NCI-H524 (cell line): ENCODE measurements at regions not wholly inside any gene's neighbourhood (a gene's known extent, or its start where the extent isn't known, plus 50 kb on each side); places are given as distances from the start of the nearest gene placed in this dataset.
A peak's percentile ranks its signal among the peaks of the same experiment; 100 is the strongest.
"Not testable (repeated sequence)": the region's sequence is repeated elsewhere in the genome, so short reads cannot be mapped to it uniquely, and the experiment has no call there.

ENCODE experiments used
- DNase-seq, 2 experiments: peaks; one replicate each; lab custom pipeline; 2025; lab: John Stamatoyannopoulos, UW

DNA sequence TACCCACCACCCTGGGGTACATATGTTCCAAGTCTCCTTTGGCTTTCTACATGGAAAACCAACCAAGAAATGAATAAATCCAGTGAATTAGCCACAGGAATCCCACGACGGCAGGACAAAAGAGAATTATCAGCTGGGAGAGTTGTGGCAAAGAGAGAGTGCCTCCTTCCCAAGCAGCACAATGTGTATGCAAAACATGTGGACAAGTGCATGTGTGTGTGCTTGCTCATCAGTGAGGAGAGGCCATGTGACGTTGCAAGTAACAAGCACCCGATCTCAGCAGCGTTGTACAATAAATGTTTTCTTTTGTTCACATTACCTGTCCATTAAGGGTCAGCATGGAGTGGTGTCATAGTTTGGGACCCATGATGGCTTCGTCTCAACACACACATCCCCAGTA lies 50.0 kb upstream of the EMX2 start:
- no peak for DNase-seq

DNA sequence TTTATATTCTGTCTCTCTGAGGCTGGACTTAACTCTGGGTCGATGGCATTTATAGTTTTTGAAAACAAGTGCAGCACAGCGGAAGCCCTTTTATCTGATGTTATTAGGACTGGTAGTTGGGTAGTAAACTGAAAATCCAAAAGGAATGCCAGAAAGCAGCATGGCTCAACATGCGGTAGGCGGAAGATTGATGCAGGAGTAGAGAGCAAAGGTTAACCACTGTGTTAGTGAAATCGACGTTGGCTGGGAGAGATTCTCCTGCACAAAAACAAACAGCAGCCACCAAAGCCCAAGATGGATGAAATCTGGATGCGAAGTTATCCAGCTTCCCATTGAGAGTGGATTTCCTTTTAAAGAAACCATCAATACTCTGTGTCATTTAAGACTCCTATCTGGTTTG lies 54.5 kb upstream of the EMX2 start:
- no peak for DNase-seq

- no peak for DNase-seq
Observed at GRCh38 chr10:117486606-117487005, 55.9 kb upstream of the EMX2 start.

GRCh38 chr10:117483056-117483590 lies 59.4 kb upstream of the EMX2 start:
- DNase-seq: no peak

GRCh38 chr10:117481011-117481410 lies 61.5 kb upstream of the EMX2 start:
- DNase-seq: not testable (repeated sequence)

DNA sequence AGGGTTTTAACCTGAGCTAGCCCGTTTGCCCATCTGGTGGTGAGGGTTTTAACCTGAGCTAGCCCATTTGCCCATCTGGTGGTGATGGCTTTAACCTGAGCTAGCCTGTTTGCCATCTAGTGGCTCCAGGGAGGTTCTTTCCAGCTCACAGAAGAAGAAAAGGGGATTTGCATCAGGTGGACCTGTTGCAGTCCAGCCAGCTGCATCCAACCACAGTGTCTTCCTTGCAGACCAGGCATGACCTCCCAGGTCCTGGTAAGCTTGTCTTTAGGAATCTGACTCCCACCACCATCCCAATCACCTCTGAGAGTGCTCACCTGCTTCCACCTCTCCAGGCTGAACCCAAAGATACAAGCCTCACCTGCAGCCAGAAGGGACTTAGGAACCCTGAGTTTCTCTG lies 62.4 kb upstream of the EMX2 start:
- no peak for DNase-seq

DNA sequence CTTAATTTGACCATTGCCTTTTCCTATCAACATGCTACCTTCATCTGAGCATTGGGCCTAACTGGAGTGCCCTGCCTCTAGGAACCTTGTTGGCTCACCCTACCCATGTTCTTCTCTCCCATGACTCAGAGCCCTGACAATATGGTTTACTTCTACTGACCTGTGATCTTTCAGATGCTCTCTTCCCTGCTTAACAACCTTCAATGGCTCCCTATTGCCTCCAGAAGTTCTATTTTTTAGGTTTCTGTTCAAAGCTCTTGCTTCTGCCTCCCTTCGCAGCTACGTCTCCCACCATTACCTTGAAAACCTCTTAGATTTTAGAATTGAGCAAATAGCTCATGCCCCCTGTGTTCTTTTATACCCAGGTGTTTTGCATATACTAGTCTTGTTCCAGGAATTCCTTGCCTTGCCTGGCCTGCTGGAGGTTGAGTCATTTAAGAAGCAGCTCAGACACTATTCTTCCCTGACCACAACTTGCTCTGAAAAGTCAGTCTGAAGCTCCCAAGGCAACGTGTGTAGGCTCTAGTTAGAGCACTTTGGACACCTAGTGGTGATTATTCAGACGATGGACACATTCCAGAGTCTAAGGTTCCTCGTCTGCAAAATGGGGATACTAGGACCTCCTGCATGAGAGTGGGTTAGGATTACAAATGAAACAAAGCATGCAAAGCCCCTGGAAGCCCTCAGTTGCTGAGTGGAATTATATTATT lies 64.4 kb upstream of the EMX2 start:
- DNase-seq: no peak

GRCh38 chr10:117477211-117477947 lies 65.2 kb upstream of the EMX2 start:
- no peak for DNase-seq

DNA sequence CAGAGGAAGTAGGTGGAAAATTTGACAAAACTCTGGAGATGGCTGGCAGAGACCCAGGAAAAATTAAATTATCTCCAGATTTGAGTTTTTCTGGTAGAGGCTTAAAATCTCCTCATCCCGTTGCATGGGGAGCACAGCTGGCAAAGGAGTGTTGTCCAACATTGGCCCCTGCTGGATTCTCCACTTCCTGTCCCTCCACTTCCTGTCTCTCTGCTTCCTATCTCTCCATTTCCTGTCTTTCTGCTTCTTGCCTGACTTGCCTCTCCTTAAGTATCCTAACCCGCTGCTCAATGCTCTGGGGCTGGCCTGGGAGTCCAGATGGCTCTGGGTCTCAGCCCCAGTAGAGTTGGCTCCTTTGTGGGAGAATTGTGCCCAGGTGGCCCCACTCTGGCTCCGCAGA lies 65.8 kb upstream of the EMX2 start:
- peak in 1 of 2 experiments; percentile 7 for DNase-seq

DNA sequence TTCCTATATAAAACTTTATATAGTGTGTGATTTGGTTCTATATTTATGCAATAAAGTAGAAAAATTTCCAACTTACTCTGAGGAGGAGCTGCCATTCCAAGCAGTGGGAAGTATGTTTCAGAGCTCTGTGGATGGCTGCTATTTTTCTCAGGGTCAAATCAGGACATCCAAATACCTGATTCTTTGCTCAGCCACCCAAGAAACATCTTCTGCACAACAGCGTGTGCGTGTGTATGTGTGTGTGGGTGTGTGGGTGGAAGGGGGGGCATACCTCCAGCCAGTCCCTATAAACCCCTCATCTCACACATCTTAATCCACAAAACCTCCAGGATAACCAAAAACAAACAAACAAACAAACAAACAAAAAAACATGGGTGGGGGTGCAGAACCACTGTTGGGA lies 66.3 kb upstream of the EMX2 start:
- DNase-seq: no peak

- DNase-seq: no peak
Observed at GRCh38 chr10:117472872-117473271, 69.7 kb upstream of the EMX2 start.

DNA sequence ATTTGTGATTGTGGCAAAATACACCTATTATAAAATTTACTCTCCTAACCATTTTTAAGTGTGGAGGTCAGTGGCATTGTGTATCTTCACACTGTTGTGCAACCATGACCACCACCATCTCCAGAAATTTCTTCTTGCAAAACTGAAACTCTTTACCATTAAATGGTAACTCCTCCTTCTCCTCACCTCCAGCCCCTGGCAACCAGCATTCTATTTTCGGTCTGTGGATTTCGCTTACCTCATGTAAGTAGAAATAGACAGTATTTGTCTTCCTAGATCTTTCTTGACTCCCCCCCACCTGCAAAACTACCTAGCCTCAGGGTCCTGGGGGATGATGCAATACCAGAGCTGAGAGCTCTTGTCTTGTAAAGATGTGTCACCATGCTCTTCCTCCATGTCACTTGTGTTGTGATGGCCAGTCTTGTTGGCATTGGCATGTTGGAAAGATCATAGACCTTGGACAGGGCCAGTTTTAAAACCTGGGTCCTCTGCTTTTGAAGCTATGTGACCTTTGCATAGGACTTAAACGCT lies 71.1 kb upstream of the EMX2 start:
- DNase-seq: no peak

- no peak for DNase-seq
Observed at GRCh38 chr10:117470733-117471132, 71.8 kb upstream of the EMX2 start.

DNA sequence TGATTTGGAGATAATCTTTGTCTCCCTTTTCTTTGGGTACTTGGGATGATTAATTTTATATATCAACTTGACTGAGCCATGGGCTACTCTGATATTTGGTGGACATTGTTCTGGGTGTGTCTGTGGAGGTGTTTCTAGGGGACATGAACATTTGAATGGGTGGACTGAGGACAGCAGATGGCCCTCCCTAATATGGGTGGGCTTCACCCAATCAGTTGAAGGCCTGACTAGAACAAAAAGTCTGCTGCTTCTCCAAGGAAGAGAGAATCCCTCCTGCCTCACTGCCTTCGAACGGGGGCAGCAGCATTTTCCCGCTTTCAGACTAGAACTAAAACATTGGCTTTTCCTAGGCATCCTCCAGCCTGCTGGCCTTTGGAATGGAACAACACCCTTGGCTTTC lies 73.9 kb upstream of the EMX2 start:
- DNase-seq: no peak

- no peak for DNase-seq
Observed at GRCh38 chr10:117464176-117464575, 78.4 kb upstream of the EMX2 start.

DNA sequence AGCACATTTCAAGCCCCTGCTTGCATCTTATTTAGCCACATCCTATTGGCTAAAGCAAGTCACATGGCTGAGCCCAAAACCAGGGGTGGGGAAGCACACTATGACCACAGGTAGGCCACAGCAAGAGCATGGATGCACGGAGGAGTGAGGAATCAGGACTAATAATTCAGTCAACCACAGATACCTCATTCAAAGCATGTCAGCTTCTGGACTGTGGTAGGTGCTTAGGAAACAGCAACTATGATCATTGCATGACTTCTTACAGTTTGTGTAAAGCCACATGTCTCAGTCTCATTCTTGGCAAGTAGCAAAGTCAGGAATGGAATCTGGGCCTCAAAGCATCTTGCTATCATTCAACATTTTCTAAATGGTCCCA lies 79.0 kb upstream of the EMX2 start:
- DNase-seq: no peak

- no peak for DNase-seq
Observed at GRCh38 chr10:117462816-117463544, 79.6 kb upstream of the EMX2 start.

- DNase-seq: no peak
Observed at GRCh38 chr10:117462424-117462792, 80.1 kb upstream of the EMX2 start.

DNA sequence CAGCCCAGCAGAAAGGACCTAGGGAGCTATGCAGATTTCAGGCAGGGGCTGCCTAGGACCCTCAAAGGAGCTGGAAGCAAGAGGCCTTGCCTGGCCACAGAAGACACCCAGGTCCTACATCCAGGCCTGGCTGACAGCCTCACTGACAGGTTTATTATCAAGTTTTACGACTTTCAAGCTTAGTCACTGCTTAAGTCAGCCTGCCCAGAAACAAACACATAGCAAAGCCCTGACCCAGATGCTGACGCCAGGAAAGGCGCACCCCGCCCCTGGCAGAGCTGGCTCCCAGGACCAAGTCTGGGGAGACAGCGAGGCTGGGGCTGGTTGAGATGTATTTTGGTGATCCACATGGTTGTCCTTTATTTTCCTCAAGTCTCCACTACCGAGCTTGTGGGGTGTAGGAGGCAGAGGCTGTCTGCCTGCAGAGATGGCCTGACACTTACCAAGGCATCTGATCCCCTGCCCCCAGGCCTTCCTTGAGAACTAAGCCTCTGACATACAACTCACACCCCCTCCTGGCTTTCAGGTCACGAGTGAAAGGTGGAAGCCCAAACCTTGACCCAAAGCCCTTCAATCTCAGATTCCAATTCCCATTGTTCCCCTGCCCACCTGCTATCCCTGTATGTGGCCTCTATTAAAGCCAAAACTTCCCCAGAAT lies 80.7 kb upstream of the EMX2 start:
- no peak for DNase-seq

- no peak for DNase-seq
Observed at GRCh38 chr10:117460846-117461765, 81.4 kb upstream of the EMX2 start.

GRCh38 chr10:117458571-117458970 lies 83.3 kb upstream of the PDZD8 start:
- DNase-seq: no peak
